GM12891 (cell line): ENCODE measurements at regions not wholly inside any gene's neighbourhood (a gene's known extent, or its start where the extent isn't known, plus 50 kb on each side); places are given as distances from the start of the nearest gene placed in this dataset.

Source experiments
- PAX5 ChIP-seq: IDR thresholded peaks from 2 replicates; pipeline ENCODE4 v1.6.1; 2011; ENCODE audit warnings: low read length, moderate library complexity, mild to moderate bottlenecking; ENCODE audit not compliant: insufficient read depth, severe bottlenecking
- POLR2A ChIP-seq: IDR thresholded peaks from 2 replicates; pipeline ENCODE4 v1.6.1; 2011; ENCODE audit warnings: low read depth, low read length, control low read depth
- POLR2AphosphoS5 ChIP-seq: IDR thresholded peaks from 2 replicates; pipeline ENCODE4 v1.6.1; 2011; ENCODE audit warnings: low read depth, low read length, control low read depth
- SPI1 ChIP-seq: IDR thresholded peaks from 2 replicates; pipeline ENCODE4 v1.6.1; 2011; ENCODE audit warnings: low read depth, low read length, control low read depth
- TAF1 ChIP-seq: IDR thresholded peaks from 2 replicates; pipeline ENCODE4 v1.6.1; 2011; ENCODE audit warnings: low read depth, low read length, control low read depth

DNA sequence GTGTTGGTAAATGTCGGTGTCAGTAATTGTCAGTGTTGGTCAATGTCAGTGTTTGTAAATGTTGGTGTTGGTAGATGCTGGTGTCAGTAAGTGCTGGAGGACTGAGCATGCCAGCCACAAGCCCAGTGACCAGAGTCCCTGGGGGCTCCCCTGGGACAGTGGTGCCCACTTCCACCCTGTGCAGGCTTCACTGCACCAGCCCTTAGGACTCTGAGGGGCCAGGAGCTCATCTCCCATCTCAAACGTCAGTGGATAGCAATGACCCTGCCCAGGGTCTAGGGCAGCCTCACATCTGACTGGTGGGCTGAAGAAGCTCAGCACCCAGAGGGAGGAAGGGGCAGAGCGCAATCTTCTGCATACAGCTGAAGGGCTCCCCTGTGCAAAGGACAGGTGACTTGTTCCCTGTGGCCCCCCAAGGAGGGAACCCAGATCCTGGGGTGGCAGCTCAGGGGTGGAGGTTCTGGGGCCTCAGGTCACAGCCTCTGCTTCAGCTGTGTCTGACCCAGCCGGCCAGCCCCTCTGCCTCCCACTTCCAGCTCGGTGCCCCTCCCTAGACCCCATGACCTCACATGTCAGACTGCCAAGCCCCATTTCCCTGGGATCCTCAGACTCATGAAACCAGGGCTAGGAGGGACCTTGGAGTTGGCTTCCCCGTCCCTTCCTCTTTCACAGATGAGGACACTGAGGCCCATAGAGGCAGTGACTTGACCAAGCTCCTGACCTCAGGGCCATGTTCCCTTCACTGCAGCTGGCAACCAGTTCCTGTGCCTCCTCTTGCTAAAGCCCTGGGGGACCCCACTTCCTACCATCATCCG is 138.4 kb downstream of the CRYBB2 start:
- TF ChIP-seq POLR2A (no peak), POLR2AphosphoS5 (no peak), TAF1 (no peak), SPI1 (no peak), PAX5 (no peak)
